ENCODE measurements at regions not wholly inside any gene's neighbourhood (a gene's known extent, or its start where the extent isn't known, plus 50 kb on each side); places are given as distances from the start of the nearest gene placed in this dataset.

GRCh38 chr3:144815655-144816054 lies 844.0 kb downstream of the DIPK2A start:
- TF ChIP-seq, protein P1, sequence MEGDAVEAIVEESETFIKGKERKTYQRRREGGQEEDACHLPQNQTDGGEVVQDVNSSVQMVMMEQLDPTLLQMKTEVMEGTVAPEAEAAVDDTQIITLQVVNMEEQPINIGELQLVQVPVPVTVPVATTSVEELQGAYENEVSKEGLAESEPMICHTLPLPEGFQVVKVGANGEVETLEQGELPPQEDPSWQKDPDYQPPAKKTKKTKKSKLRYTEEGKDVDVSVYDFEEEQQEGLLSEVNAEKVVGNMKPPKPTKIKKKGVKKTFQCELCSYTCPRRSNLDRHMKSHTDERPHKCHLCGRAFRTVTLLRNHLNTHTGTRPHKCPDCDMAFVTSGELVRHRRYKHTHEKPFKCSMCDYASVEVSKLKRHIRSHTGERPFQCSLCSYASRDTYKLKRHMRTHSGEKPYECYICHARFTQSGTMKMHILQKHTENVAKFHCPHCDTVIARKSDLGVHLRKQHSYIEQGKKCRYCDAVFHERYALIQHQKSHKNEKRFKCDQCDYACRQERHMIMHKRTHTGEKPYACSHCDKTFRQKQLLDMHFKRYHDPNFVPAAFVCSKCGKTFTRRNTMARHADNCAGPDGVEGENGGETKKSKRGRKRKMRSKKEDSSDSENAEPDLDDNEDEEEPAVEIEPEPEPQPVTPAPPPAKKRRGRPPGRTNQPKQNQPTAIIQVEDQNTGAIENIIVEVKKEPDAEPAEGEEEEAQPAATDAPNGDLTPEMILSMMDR (optimal IDR thresholded peaks at IDR 0.05 in 1 of 3, IDR thresholded peaks at IDR 0.05 in 1 of 3, conservative IDR thresholded peaks at IDR 0.05 in 1 of 3; ENCODE audit: extremely low read depth in 1 of 3, insufficient read depth in 2 of 3, low read length in 3 of 3): no peak
- no peak for TF ChIP-seq EZH2 (IDR thresholded peaks at IDR 0.05; ENCODE audit: low read length)
